Umbilical cord (tissue), 1 donor: ENCODE measurements at regions not wholly inside any gene's neighbourhood (a gene's known extent, or its start where the extent isn't known, plus 50 kb on each side); places are given as distances from the start of the nearest gene placed in this dataset.

Experiments
- DNase-seq: peaks from one replicate; pipeline ENCODE4 v3.0.0-alpha.2; 2015; ENCODE audit warnings: low spot score

DNA sequence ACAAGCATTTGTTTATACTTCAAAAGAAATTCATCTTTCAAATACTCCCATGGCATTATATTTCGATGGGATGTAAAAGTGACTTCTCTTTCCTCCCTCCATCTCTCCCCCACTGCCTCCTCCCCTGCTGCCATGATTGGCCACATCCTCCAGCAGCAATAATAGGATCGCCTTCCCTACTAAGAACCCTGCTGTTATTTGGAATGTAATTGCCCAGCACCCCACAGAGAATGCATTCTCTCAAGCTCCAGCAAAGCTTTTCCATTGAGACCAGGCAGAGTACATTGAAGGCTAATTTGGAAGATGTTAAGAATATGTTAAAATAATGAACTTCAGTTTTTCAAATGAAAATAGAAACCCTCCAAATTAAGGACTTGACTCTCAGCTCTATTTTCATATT is 375.4 kb upstream of the ACVR2A start:
- no peak for DNase-seq

DNA sequence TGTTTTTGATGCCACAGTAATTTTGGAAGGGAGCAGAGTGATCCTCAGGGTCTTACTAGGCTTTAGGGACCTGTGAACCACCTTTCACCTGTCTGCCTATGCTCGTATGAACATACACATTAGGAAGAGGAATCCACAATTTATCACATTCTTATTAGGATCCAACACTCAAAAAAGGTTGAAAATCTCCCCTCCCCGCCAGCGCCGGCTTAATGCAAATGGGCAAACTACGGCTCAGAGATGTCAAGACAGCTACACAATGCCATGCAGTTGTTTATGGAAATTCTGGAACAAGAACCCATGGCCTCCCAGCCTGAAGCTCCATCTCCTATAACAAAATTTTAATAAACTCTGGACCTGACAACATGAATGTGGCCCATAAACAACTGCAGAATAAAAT is 375.9 kb upstream of the ACVR2A start:
- DNase-seq: no peak

DNA sequence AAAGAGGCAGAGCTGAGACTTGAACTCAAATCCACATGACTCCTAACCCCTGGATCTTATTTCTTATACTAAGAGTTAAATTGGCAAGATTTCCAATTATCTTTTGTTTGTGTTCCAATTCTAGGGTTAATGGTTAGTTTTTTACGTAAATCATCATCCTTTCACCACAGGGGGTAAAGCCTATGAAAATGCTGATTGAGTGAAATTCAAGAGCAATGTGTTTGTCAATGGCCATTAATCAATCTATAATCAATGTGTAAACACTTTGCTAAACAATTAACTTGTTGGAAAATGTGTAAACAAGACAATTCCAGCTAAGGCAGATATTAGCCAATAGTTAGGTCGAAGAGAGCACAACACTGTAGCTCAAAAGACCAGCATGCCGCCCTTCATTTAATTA is 376.5 kb upstream of the ACVR2A start:
- no peak for DNase-seq

DNA sequence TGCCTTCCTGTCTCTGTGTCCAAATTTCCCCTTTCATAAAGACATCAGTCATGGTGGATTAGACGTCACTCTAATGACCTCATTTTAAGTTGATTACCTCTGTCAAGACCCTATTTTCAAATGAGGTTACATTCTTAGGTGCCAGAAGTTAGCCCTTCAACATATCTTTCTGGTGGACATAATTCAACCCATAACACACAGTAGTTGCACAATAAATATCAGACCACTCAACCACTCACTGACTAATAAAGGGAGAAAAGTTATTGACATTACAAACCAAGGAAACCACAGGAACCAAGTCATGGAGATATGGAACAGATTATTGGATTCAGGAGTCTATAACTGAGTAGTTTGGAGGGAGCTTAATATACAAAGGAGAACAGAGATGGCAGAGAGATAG is 377.4 kb upstream of the ACVR2A start:
- no peak for DNase-seq

DNA sequence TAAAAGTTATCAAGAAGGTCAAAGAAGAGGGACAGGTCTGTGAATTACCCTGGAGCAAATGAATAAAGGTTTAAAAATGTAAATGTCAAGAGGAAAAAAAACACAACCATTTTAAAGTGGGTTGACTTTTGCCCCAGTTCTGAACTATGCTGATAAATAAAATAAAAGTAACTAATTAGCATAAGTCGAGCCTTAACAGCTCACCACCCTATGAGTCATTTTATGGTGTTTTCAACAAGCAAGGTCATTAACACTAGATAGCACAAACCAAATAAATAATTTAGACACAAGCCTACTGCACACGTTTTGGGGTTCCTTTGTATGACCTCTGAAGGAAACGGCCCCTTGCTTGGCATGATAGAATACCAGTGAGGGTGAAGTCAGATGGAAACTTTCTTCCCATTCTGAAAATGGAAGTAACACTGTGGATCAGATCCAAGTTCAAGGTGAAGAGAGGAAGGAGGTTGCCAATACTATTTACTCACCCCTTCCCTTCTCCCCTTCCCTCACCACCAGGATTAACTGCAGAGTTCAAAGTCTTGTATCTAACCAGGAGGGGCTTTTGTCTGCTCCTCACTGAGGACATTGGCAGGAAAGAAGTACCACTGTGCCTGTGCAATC is 380.0 kb upstream of the ACVR2A start:
- DNase-seq: no peak

DNA sequence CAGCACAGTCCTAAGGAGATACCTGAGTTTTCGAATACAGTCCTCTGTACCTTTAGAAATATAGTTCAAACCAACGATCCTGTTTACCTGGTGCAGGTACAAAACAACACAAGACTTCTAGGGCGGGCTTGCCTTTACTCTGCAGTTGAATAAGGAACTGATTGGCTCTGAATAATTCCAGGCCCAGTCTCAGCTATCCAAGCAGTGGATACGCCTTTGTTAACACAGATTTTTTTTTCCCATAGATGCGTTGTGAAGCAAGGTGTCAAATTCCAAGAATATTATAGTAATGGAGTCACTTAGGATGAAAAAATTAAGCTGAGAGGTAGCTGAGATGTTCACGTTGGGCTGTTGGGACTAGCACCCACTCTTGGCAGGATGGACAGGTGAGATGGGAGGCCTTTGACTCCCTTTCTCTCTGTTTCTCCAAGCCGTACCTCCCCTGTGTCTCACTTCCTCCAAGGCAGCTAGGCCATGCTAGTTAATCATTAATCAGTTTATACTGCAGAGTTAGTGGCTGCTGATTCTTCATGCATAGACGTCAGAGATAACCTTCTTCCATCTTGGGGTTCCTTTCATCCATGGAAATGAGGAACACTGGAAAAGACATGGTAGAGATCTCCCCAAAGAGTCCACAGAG is 380.8 kb upstream of the ACVR2A start:
- no peak for DNase-seq

DNA sequence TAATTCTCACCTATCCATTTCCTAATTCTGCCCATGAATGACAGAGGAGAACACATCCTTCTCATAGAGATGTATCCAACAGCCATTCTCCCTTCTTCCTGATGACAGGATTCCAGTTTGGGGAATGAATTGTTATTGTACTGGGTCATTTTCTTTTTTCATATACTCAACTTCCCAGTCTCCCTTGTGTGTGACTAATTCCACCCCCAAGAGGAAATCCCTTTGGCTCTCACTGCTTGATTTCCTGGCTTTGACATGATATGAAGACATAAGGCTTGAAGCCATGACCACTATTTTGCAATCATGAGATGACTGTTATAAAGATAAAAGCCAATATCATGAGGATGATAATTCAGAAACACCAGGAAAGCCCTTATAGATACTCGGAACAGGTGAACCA is 384.7 kb upstream of the ACVR2A start:
- no peak for DNase-seq

DNA sequence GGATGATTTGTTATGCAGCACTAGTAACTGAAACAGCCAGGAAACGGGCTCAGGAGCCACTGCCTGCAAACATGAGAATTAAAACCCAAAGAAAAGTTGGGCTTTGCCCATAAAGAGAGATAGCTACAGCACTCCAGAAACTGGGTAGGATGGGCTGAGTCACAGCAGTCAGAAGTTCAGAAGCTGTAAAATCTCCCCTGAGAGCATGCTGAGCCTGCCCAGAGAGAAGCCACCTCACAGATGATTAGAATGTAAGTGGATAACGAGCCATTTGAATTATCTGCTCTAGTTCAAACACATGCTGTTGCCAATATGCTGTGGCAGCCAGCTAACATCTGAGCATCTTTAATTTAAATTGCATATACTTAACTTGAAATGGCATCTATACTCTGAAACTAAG is 388.1 kb upstream of the ACVR2A start:
- peak; percentile 17 for DNase-seq

DNA sequence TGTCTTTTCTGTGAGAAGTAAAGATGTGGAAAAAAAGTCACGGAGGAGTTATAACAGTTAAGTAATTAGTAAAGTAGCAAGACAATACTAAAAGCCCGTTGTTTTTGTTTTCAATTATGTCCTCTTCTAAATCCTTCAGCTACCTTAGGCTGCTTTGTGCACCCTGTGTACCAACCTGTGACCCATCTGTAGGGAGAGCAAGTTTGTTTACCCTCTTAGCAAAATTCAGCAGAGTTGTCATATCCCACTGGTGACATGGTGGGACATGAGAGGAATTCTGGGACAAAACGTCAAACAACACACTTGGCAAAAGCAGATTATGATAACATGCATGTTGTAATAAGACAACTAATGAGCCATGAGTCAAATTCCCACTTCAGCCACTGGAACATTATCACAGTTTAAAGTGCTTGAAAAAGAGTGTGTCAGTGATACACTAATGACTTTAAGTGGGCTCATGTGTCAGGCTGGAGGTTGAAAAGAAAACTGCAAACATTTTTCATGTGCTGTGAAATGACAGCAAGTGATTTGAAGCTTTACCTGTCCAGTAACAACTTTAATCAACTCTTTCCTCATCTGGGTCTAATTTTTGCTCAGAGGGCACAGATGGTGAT is 392.8 kb upstream of the ACVR2A start:
- DNase-seq: no peak

DNA sequence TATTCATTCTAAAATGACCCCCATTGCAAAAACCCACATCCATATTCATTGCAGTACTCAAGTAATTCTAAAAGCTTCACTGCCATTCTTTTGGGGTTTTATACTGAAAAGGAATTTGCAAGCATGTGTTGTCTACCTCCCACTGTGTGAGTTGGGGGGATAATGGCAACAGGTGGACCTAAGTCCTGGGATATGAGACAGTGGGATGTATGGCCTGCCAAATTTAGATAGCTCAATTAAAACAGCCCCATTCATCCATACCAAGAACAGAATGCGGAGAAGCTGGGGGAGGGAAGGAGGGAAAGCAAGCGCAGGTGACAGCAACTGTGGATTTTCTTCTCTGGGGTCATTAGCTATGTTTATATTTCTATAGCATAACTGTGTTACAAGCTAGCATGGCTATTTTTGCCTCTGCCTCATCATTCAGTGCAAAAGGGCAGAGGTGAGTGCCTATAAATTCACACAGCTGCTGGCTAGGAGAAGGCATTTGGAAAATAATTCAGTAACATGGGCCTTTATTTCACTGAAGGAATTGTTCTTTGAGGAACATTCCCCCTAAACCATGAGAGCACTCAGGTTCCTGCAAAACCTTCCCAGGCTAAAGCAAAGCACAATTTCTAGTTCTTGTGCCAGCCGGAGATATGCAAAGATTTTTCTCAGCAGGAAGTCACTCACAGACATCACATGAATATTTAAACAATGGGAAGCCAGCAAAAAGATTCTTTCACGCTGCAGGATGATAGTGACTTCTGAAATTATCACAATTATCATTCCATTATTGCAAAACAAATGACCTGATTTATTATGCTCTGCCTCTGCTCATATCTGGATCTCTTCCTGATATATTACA is 393.9 kb upstream of the ACVR2A start:
- peak; percentile 15 for DNase-seq

DNA sequence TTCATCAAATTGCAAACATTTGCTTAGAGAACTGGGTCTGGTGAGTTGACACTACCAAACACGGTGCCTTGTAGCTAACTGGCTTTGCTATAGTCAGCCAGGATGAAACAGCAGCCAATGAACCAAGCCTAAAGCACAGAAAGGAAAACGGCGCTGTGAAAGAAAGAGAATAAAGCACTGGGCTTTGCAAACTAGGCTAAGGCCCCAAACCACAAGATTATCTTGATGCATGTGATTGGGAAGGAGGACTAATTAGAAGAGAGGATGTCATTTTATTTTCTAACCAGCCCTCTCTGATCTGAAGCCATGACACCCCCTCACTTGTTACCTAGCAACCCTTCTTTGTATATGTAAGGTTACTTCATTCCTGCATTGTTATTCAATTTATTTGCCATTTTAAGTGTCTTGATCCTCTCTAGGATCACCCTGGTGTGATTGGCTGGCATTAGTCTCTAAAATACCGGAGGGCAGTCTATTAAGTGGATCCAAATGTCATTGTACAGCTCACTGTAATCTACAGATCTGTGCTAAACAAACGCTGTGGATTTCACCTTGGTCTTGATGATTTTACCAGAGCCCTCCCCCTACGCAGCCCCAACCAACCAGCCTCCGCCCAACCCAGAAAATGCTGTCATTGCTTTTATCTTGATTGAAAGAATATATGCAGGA is 395.4 kb upstream of the ACVR2A start:
- DNase-seq: peak; percentile 34

DNA sequence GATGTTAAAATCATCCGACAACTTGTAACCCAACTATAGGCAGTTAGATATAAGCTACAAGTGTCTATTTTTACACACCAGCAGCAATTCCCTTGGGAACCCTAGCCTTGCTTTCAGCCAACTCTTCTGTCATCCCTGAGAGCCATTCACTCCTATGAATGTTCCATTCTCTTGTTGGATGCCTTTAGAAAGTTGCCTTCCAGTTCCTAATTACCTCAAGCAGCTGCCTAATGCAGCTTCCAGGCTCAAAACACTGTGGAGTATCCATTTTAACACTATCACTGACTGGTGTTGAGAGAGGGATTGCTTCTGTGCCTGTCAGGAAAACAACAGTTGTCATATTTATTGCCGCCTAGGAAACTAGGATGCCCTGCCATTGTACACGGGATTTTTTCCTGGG is 402.0 kb upstream of the ACVR2A start:
- no peak for DNase-seq

DNA sequence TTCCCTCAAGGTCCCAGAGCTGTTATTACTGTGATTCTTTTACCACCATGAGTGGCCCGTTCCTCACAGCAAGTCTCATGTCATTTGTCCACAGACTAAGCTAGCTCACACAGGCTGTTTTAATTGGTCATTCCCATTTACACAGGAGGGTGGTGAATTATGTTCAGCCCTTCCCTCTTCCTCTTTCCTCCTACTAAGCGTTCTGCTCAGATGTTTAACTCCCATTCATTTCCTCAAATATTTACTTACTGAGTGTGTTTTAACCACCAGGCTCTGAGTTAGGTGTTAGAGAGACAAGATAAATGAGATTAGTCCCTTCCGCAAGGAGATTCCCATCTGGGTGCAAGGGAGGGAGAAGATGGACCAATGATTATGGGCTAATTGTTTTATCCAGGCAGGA is 403.6 kb upstream of the ACVR2A start:
- no peak for DNase-seq

DNA sequence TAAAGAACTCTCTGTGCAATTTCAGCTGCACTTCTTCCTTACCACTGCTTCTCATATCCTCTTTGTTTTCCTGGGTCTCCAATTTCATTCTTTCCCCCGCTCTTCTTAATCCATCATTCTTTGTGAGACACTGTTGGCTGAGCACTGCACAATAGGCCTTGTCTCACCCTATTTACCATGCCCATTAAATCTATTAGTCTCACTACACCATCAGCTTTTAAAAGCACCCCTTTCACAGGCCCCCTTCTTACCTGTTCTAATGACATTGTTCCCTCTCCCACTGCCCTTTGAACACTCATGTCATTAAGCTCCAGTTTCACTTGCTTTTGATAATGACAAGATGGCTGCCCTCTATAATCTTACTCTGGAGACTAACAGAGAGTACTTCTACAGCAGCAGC is 404.1 kb upstream of the ACVR2A start:
- no peak for DNase-seq

DNA sequence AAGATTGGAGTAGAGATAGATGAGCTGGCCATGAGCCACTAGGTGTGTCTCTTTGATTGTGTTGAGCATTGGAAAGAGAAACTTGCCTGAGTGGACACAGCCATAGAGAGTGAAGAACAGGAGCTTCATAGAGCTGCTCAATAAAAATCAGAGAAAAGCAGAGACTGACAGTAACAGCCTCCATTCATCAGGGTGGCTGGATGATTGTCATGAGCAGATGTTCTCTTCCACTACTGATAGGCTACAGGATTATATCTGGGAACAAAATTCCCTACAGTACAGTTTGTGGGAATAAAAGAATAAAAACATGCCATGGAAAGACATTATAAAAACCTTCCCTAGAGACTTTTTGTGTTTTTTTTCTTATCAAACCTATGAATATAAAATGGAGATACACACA is 404.8 kb upstream of the ACVR2A start:
- no peak for DNase-seq

DNA sequence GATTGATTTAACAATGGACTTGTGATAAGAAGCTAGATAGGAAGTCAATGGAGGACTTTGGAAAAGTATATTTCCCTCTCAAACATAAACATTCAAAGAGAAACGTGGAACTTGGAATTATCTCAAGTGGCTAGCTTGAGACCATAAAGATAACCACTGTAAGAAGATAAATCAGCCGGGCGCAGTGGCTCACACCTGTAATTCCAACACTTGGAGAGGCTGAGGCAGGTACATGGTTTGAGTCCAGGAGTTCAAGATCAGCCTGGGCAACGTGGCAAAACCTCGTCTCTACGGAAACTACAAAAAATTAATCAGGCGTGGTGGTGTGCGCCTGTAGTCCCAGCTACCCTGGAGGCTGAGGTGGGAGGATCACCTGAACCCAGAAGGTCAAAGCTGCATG is 405.9 kb upstream of the ACVR2A start:
- DNase-seq: no peak

DNA sequence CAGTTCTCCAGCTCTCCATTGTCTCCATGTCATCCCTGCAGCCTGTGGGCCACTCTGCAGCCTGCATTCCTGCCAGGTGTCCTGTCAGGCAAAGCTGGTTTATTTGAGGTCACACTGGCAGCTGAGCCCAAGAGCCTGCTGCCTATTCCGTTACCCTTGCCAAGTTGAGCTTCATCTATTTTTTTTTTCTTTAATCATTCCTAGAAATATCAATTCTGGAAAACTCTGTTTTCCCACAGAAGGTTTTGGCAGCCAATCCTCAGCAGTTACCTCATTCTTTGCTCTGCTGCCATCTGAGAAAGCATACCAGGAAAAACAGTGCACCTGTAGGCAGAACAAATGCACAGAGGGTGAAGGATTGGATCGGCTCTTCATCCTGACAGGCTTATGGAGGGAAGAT is 411.0 kb upstream of the ACVR2A start:
- DNase-seq: no peak

DNA sequence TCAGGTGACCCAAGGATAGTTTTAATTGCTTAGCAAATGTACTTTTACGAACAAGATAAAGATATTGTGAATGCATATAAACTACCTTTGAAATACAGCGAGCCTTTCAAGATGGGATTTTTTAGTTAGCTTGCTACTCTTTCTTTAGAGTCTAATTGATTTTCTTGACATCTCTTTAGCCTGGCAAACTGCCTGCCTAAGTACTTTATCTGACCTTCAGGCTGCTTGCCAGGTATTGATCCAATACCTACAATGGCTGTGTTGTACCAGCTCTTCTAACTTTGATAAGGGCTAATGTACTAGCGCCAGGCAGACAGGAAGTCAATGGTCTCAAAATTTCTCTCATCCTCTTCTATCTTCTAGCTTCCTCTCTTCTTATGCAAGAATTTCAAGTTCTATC is 414.4 kb upstream of the ACVR2A start:
- no peak for DNase-seq

DNA sequence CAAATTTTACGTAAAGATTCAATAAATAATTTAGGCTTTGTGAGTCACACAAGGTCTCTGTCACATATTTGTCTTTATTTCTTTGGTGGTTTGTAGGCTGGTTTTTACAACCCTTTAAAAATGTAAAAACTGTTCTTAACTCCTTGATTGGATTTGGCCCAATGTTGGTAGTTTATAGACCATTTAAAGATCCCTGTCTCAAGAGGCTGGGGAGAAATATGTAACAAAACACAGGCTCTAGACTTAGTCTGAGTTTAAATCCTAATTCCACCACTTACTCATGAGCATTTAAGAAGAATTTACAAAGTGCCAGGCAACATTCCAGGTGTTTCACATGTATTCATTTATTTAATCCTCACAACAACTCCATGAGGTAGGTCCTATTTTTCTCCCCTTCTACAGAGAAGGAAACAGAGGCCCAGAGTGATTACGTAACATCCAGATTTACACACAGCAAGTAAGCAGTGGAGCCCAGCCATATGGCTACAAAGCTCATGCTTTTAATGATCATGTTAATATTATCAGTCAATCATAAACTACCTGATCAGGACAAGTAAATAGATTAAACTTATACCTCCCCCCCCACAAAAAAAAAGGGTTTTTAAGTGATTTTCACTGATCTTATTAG is 416.6 kb upstream of the ACVR2A start:
- DNase-seq: peak; percentile 69

DNA sequence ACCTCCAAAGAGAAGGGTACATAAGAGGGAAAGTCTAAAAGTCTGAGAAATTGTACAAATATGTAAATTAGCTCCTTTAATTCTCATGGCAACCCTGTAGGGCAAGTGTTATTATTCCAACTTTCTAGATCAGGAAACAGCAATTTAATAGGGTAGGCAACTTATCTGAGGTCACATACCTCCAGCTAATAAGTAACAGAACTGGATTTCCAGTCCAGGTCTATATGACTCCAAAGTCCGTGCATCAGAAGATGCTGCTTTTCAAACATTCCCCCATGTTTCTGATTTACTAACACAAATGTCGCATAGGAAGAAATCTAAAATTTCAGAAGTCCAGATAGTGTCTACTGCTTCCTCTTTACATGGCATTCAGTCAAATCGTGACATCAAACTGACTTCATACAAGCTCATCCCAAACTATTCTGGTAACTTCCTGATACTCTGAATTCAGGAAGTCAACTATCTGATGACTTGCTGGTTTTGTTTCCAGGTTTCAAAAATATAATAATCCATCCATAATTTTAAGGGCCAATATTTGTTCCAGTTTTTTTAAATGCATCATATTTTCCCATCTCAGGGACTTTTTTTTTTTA is 419.3 kb upstream of the ACVR2A start:
- no peak for DNase-seq

DNA sequence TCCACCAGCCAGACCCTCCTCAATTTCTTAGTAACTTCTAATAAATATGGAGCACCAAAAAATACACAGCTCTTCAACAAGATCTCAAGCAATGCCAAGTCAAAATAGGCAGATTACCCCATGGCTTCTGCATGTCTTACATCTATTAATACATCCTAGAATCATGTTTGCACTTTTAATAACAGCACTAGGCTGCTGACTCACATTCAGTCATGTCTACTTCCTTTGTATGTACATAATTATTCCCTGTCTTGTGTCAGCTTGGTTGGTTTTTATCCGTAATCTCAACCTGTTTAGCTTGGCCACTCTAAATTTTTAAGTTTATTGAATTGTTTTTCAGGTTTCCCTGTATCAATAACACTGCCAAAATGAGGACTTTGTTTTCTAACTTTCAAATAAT is 420.1 kb upstream of the ACVR2A start:
- DNase-seq: no peak
